Osteoblast (primary cell): ENCODE measurements at regions not wholly inside any gene's neighbourhood (a gene's known extent, or its start where the extent isn't known, plus 50 kb on each side); places are given as distances from the start of the nearest gene placed in this dataset.

Experiments
- DNase-seq: peaks from one replicate; pipeline ENCODE4 v3.0.0; 2011; ENCODE audit warnings: low spot score, mixed read lengths; ENCODE audit not compliant: insufficient read length; ENCODE audit errors: missing footprints
- H2AFZ ChIP-seq: 2 replicates; pipeline ENCODE4 v1.6.0; 2011; ENCODE audit warnings: mild to moderate bottlenecking, low read length
- H3K27ac ChIP-seq: 2 replicates; pipeline ENCODE4 v1.5.1; 2011; ENCODE audit warnings: mild to moderate bottlenecking, low read depth, low read length, moderate library complexity
- H3K27me3 ChIP-seq: 2 replicates; pipeline ENCODE4 v1.6.0; 2012; ENCODE audit warnings: mild to moderate bottlenecking, control low read depth, inconsistent platforms, low read length, moderate library complexity; ENCODE audit not compliant: insufficient read depth
- H3K36me3 ChIP-seq: 2 replicates; pipeline ENCODE4 v1.5.1; 2011; ENCODE audit warnings: mild to moderate bottlenecking, low read length, control low read depth, moderate library complexity; ENCODE audit not compliant: insufficient read depth
- H3K4me1 ChIP-seq: 2 replicates; pipeline ENCODE4 v1.5.1; 2011; ENCODE audit warnings: mild to moderate bottlenecking, low read length, control low read depth, moderate library complexity; ENCODE audit not compliant: insufficient read depth
- H3K4me2 ChIP-seq: 2 replicates; pipeline ENCODE4 v1.6.0; 2011; ENCODE audit warnings: mild to moderate bottlenecking, low read length; ENCODE audit not compliant: insufficient read depth
- H3K4me3 ChIP-seq: fragments of 200-600 bp; sonication (generic); 3 replicates; pipeline ENCODE4 v1.5.1; 2012; ENCODE audit warnings: mild to moderate bottlenecking, low read length, inconsistent platforms; ENCODE audit not compliant: insufficient read depth
- H3K79me2 ChIP-seq: 2 replicates; pipeline ENCODE4 v1.6.0; 2012; ENCODE audit warnings: mild to moderate bottlenecking, low read length, control low read depth, inconsistent platforms; ENCODE audit not compliant: insufficient read depth
- H3K9me3 ChIP-seq: 2 replicates; pipeline ENCODE4 v1.5.1; 2011; ENCODE audit warnings: low read depth, low read length, control low read depth
- H4K20me1 ChIP-seq: 2 replicates; pipeline ENCODE4 v1.6.0; 2012; ENCODE audit warnings: mild to moderate bottlenecking, low read length, control low read depth; ENCODE audit not compliant: insufficient read depth
- TF ChIP-seq, protein P1 (sequence below): IDR thresholded peaks from 2 replicates; pipeline ENCODE4 v1.5.1; 2011; ENCODE audit warnings: mild to moderate bottlenecking, low read depth, low read length, moderate library complexity; ENCODE audit errors: extremely low read depth

DNA sequence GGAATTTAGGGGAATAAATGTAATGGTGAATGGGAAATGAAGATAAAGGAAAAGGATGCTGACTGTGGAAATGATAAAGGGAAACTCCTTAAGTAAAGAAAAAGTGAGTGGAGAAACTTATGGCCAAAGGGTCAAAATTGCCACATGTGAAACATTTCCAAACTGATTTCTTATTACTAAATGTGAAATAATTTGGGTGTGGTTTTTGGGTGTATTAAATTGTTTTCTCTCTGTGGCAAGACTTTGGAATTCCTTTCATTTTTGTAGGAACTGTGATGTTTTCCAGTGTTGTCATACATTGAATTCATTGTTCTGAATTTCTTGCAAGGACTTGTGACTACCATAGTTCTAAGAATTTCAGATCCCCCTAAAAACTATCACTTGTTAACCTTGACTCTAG, 1891.5 kb upstream of the SEL1L start:
- Histone ChIP-seq H2AFZ (no peak overlapping the region), H3K9me3 (peaks cover 4% of the 10 kb centered on the region), H3K27me3 (no peaks in the 10 kb centered on the region), H4K20me1 (no peaks in the 10 kb centered on the region), H3K36me3 (no peaks in the 10 kb centered on the region), H3K4me1 (no peaks in the 10 kb centered on the region), H3K4me2 (no peak overlapping the region), H3K27ac (no peak overlapping the region), H3K4me3 (no peak overlapping the region), H3K79me2 (no peaks in the 10 kb centered on the region)
- TF ChIP-seq, protein P1, sequence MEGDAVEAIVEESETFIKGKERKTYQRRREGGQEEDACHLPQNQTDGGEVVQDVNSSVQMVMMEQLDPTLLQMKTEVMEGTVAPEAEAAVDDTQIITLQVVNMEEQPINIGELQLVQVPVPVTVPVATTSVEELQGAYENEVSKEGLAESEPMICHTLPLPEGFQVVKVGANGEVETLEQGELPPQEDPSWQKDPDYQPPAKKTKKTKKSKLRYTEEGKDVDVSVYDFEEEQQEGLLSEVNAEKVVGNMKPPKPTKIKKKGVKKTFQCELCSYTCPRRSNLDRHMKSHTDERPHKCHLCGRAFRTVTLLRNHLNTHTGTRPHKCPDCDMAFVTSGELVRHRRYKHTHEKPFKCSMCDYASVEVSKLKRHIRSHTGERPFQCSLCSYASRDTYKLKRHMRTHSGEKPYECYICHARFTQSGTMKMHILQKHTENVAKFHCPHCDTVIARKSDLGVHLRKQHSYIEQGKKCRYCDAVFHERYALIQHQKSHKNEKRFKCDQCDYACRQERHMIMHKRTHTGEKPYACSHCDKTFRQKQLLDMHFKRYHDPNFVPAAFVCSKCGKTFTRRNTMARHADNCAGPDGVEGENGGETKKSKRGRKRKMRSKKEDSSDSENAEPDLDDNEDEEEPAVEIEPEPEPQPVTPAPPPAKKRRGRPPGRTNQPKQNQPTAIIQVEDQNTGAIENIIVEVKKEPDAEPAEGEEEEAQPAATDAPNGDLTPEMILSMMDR: no peak
- DNase-seq: no peak

DNA sequence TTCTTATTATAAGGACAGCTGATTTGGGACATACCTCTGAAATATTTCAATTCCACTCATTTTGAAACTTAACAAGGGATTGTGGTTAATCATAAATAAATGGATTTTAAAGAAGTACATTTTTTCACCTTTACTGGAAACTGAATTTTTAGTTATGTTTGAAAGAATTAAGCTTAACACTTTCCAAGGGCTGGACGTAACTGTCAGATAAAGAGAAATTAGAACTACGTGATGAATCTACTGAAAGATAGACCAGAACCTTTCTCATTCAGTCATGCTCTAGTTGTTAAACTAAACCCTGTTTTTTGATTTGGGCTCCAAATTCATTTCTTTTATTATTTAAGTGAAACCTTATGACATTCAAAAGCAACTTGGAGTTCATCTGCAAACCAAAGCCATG, 1892.1 kb upstream of the SEL1L start:
- H3K79me2 ChIP-seq: no peaks in the 10 kb centered on the region
- H3K36me3 ChIP-seq: no peaks in the 10 kb centered on the region
- no peak overlapping the region for H3K4me3 ChIP-seq
- H2AFZ ChIP-seq: no peak overlapping the region
- no peaks in the 10 kb centered on the region for H3K4me1 ChIP-seq
- H3K9me3 ChIP-seq: peaks cover 4% of the 10 kb centered on the region
- H3K27me3 ChIP-seq: no peaks in the 10 kb centered on the region
- no peak for DNase-seq
- no peaks in the 10 kb centered on the region for H4K20me1 ChIP-seq
- H3K27ac ChIP-seq: no peak overlapping the region
- TF ChIP-seq, protein P1: no peak
- no peak overlapping the region for H3K4me2 ChIP-seq

DNA sequence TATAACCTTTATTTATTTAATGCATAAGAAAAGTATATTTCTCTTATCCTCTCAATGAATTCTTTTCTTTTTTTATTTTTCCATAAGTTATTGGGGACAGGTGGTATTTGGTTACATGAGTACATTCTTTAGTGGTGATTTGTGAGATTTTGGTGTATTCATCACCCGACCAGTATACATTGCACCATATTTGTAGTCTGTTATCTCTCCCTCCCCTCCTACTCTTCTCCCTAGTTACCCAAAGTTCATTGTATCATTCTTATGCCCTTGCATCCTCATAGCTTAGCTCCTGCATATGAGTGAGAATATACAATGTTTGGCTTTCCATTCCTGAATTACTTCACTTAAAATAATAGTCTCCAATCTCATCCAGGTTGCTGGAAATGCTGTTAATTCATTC, 1900.0 kb upstream of the SEL1L start:
- H3K4me2 ChIP-seq: no peak overlapping the region
- H3K36me3 ChIP-seq: no peaks in the 10 kb centered on the region
- H3K4me3 ChIP-seq: no peak overlapping the region
- no peaks in the 10 kb centered on the region for H3K4me1 ChIP-seq
- no peaks in the 10 kb centered on the region for H4K20me1 ChIP-seq
- no peak overlapping the region for H3K27ac ChIP-seq
- H2AFZ ChIP-seq: no peak overlapping the region
- DNase-seq: no peak
- no peaks in the 10 kb centered on the region for H3K79me2 ChIP-seq
- H3K27me3 ChIP-seq: no peaks in the 10 kb centered on the region
- peaks cover 1% of the 10 kb centered on the region for H3K9me3 ChIP-seq
- TF ChIP-seq, protein P1: no peak

DNA sequence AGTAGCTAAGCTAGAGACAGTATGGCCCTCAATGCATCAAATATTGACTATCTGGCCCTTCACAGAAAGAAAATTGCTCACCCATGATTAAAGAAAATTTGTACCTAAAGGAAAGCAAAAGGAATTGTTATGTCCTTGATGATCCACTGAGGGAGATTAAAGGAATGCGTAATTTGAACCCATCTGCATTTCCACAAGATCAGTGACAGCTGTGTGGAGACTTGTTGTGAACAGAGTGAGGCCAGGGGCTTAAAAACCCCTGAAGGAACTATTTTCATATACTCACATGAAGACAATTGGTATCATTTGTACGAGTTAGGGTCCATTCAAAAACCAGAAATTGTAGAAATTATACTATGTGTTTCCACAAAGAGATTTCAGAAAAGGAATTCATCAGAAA, 1908.1 kb upstream of the SEL1L start:
- Histone ChIP-seq H3K9me3 (no peaks in the 10 kb centered on the region), H3K27me3 (no peaks in the 10 kb centered on the region), H3K4me3 (no peak overlapping the region), H3K27ac (no peak overlapping the region), H4K20me1 (no peaks in the 10 kb centered on the region), H3K36me3 (no peaks in the 10 kb centered on the region), H3K4me1 (no peaks in the 10 kb centered on the region), H3K79me2 (no peaks in the 10 kb centered on the region), H3K4me2 (no peak overlapping the region), H2AFZ (no peak overlapping the region)
- TF ChIP-seq, protein P1: no peak
- DNase-seq: no peak
